Fibroblast of villous mesenchyme (primary cell): ENCODE measurements at regions not wholly inside any gene's neighbourhood (a gene's known extent, or its start where the extent isn't known, plus 50 kb on each side); places are given as distances from the start of the nearest gene placed in this dataset.

Source experiments
- DNase-seq: peaks from one replicate; pipeline ENCODE4 v3.0.0-alpha.2; 2010; ENCODE audit warnings: low read depth
- H3K4me3 ChIP-seq: 2 replicates; pipeline ENCODE4 v1.5.1; 2011; ENCODE audit warnings: low read depth, mild to moderate bottlenecking, low read length
- TF ChIP-seq, protein P1 (sequence below): IDR thresholded peaks from 2 replicates; pipeline ENCODE4 v1.5.1; 2012; ENCODE audit warnings: low read depth, mild to moderate bottlenecking, low read length; ENCODE audit not compliant: insufficient read depth

DNA sequence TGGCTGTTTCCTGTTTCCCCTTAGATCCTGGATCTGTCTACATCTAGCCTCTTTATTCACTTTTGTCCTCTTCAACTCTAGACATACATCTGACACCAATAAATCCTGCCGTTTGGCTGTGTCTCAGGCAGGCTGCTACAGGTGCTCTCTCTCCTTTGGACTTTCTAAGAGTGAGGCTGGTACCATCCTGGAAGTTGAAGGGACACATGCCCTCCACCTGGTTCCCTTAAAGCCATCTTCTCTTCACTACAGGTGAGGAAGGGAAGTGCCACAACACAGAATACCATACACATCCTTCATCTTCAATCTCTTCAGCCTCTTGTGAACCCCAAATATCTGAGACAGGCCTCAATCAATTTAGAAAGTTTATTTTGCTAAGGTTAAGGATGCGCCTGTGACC is 137.9 kb downstream of the BACH1 start:
- TF ChIP-seq, protein P1, sequence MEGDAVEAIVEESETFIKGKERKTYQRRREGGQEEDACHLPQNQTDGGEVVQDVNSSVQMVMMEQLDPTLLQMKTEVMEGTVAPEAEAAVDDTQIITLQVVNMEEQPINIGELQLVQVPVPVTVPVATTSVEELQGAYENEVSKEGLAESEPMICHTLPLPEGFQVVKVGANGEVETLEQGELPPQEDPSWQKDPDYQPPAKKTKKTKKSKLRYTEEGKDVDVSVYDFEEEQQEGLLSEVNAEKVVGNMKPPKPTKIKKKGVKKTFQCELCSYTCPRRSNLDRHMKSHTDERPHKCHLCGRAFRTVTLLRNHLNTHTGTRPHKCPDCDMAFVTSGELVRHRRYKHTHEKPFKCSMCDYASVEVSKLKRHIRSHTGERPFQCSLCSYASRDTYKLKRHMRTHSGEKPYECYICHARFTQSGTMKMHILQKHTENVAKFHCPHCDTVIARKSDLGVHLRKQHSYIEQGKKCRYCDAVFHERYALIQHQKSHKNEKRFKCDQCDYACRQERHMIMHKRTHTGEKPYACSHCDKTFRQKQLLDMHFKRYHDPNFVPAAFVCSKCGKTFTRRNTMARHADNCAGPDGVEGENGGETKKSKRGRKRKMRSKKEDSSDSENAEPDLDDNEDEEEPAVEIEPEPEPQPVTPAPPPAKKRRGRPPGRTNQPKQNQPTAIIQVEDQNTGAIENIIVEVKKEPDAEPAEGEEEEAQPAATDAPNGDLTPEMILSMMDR: no peak
- H3K4me3 ChIP-seq: no peak overlapping the region
- DNase-seq: no peak

DNA sequence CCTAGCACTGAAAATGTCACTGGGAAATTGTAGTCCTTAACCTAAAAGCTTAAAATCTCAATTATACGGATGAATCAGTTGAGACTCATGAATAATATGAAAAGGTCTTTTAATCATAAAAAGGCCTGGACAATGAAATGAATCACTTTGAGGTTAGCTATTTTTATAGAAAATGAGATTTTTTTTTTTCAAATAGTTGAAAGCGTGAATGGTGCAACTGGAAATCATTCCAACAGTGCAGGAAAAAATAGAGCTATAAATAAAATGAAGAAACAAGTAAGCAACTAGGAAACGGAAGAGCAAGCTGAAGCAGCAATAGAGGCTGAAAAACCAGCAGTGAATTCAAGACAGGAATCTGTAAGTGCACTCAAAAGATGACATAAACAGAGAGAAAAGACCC is 142.9 kb downstream of the BACH1 start:
- DNase-seq: no peak
- no peak overlapping the region for H3K4me3 ChIP-seq
- TF ChIP-seq, protein P1: no peak

DNA sequence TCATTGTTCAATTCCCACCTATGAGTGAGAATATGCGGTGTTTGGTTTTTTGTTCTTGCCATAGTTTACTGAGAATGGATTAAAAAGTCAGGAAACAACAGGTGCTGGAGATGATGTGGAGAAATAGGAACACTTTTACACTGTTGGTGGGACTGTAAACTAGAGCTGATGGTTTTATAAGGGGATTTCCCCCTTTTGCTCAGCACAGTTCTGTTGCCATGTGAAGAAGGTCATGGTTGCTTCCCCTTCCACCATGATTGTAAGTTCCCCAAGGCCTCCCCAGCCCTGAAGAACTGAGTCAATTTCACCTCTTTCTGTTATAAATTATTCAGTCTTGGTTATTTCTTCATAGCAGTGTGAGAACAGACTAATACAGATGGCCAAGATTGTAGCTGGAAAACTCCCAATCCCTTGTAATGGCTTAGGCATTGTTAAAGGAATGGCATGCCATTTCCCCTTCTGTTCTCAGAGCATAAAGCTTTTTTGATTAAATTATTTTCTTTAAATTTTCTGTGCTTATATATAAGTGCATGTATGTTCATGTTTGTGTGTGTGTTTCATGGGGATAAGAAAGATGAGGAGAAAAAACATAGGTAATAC is 144.8 kb downstream of the BACH1 start:
- TF ChIP-seq, protein P1: no peak
- no peak for DNase-seq
- H3K4me3 ChIP-seq: no peak overlapping the region

DNA sequence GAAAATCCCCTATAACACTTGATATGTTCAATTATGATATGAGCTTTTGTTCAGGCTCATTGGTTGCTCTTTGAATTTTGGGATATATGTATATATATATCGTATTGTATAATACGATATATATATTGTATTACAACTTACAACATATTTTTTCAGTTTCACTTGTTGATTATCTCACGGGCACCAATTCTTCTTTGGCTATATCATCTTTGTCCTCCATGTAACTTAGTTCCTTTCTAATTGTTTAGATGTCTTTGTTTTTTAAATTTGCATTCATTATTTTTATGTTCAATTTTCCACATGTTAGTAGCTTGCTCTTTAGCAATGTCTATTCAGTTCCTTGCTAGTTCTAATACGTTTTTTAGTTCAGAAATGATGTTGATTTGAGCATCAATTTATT is 150.0 kb downstream of the BACH1 start:
- H3K4me3 ChIP-seq: no peak overlapping the region
- TF ChIP-seq, protein P1: no peak
- DNase-seq: no peak

DNA sequence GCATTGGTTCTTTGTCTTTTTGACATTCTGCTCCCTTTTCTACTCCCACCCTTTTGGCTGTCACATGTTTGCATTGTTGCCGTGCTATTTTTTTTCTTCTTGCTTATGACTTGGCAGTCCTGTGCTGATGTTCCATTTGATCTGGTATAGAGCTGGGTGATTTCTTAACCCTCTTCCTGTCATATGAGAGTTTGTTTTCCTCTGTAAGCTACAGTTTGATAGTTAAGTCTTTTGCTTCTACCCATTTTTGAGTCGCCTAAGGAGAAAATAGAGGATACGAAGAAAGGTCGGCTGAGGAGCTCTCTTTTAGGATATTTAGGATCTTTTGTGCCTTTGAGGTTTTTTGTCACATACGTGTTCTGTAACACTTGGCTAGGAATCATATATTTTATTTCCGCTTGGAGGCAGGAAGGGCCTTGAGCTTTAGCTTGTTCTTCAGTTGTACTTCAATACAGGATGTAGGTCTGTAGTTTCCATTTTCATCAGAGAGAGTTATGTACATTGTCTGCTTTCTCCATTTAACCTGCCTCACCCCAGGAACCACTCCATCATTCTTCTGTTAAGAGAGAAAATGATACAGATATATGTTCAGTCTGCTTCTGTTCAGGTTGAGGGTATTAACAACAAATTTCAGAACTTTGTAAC is 150.7 kb downstream of the BACH1 start:
- TF ChIP-seq, protein P1: no peak
- no peak overlapping the region for H3K4me3 ChIP-seq
- DNase-seq: no peak

DNA sequence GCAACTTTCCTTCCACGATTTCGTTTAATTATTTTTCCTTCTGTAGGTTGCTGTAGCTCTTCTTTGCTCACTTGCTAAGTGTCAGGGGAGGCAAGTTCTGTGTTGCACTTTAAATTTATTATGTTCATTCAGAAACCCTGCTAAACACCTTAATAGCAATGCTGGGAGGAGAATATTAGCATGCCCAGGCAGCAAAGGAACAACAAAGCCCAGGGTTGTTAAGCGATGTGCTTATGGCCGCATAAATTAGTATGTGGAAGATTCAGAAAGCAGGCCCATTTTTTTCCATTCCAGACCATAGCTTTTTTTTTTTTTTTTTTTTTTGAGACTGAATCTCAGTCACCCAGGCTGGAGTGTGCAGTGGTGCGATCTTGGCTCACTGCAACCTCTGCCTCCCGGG is 151.3 kb downstream of the BACH1 start:
- TF ChIP-seq, protein P1: no peak
- no peak overlapping the region for H3K4me3 ChIP-seq
- DNase-seq: no peak

DNA sequence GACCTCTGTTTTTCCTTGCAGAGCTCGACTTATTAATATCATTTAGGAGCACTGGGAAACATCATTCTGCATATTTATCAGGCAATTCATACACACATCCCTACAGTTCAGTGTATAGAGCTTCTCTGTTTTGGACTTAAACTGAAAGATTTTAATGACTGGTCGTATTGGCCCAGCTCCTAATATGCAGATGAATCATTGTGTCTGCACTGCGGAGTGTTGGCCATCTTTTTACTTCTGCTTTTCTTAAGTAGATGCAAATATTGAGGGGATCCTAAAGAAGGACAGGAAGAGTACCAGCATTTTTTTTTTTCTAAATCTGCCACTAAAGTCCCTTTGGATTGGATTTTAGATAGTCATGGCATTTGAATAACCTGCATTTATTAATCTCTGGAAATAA is 154.8 kb downstream of the BACH1 start:
- no peak overlapping the region for H3K4me3 ChIP-seq
- TF ChIP-seq, protein P1: no peak
- no peak for DNase-seq
